ENCODE measurements at regions not wholly inside any gene's neighbourhood (a gene's known extent, or its start where the extent isn't known, plus 50 kb on each side); places are given as distances from the start of the nearest gene placed in this dataset.

GRCh38 chr5:40385544-40385943 lies 294.2 kb upstream of the PTGER4 start:
- DNase-seq (ENCODE audit: low read depth, low spot score): peak; percentile 57
- in situ Hi-C loops (cut with HindIII; ENCODE audit: low sequenced_read_pairs): no loop called here
- no peak overlapping the region for H3K4me3 ChIP-seq (ENCODE audit: low read depth, low read length)
- TF ChIP-seq CTCF (IDR thresholded peaks at IDR 0.05; ENCODE audit: low read depth, low read length): no peak

- DNase-seq (ENCODE audit: low read depth, low spot score): no peak
- in situ Hi-C loops (cut with HindIII; ENCODE audit: low sequenced_read_pairs): no loop called here
- H3K4me3 ChIP-seq (ENCODE audit: low read depth, low read length): no peak overlapping the region
- no peak for TF ChIP-seq CTCF (IDR thresholded peaks at IDR 0.05; ENCODE audit: low read depth, low read length)
Measured at GRCh38 chr5:40384782-40385390, 294.8 kb upstream of the PTGER4 start.

GRCh38 chr5:40383749-40384651 lies 295.7 kb upstream of the PTGER4 start:
- no peak overlapping the region for H3K4me3 ChIP-seq (ENCODE audit: low read depth, low read length)
- TF ChIP-seq CTCF (IDR thresholded peaks at IDR 0.05; ENCODE audit: low read depth, low read length): no peak
- in situ Hi-C loops (cut with HindIII; ENCODE audit: low sequenced_read_pairs): no loop called here
- DNase-seq (ENCODE audit: low read depth, low spot score): no peak

- TF ChIP-seq CTCF (IDR thresholded peaks at IDR 0.05; ENCODE audit: low read depth, low read length): no peak
- DNase-seq (ENCODE audit: low read depth, low spot score): peak; percentile 60
- no peak overlapping the region for H3K4me3 ChIP-seq (ENCODE audit: low read depth, low read length)
- in situ Hi-C loops (cut with HindIII; ENCODE audit: low sequenced_read_pairs): no loop called here
Measured at GRCh38 chr5:40381676-40382363, 297.9 kb upstream of the PTGER4 start.

GRCh38 chr5:40381016-40381415 lies 298.7 kb upstream of the PTGER4 start:
- in situ Hi-C loops (cut with HindIII; ENCODE audit: low sequenced_read_pairs): no loop called here
- no peak for TF ChIP-seq CTCF (IDR thresholded peaks at IDR 0.05; ENCODE audit: low read depth, low read length)
- DNase-seq (ENCODE audit: low read depth, low spot score): no peak
- H3K4me3 ChIP-seq (ENCODE audit: low read depth, low read length): no peak overlapping the region

GRCh38 chr5:40378396-40379177 lies 301.1 kb upstream of the PTGER4 start:
- no peak for DNase-seq (ENCODE audit: low read depth, low spot score)
- in situ Hi-C loops (cut with HindIII; ENCODE audit: low sequenced_read_pairs): no loop called here
- H3K4me3 ChIP-seq (ENCODE audit: low read depth, low read length): no peak overlapping the region
- TF ChIP-seq CTCF (IDR thresholded peaks at IDR 0.05; ENCODE audit: low read depth, low read length): no peak
